Neutrophil (primary cell): ENCODE measurements at regions not wholly inside any gene's neighbourhood (a gene's known extent, or its start where the extent isn't known, plus 50 kb on each side); places are given as distances from the start of the nearest gene placed in this dataset.

Source experiments
- H3K27ac ChIP-seq: fragments of 200-600 bp; sonication (generic); 2 replicates; pipeline ENCODE4 v1.5.1; 2016; ENCODE audit warnings: mild to moderate bottlenecking, moderate library complexity
- H3K27me3 ChIP-seq: fragments of 200-600 bp; sonication (generic); 2 replicates; pipeline ENCODE4 v1.6.0; 2016; ENCODE audit warnings: mild to moderate bottlenecking
- H3K36me3 ChIP-seq: fragments of 200-600 bp; sonication (generic); 2 replicates; pipeline ENCODE4 v1.5.1; 2017
- H3K4me1 ChIP-seq, 2 experiments: fragments of 200-600 bp in 1 of 2; sonication (generic) in 1 of 2; 1 replicate in 1 of 2; 2 replicates in 1 of 2; pipeline versions ENCODE4 v1.5.1 to v1.6.1; 2013 to 2016; ENCODE audit warnings: low read depth in 1 of 2, low read length in 1 of 2, mild to moderate bottlenecking in 1 of 2, moderate library complexity in 1 of 2; ENCODE audit not compliant: control insufficient read depth in 1 of 2, insufficient read depth in 1 of 2
- H3K4me3 ChIP-seq, 2 experiments: fragments of 200-600 bp in 1 of 2; sonication (generic) in 1 of 2; 1 replicate in 1 of 2; 2 replicates in 1 of 2; pipeline ENCODE4 v1.5.1; 2013 to 2016; ENCODE audit warnings: low read depth in 1 of 2, low read length in 1 of 2, mild to moderate bottlenecking in 1 of 2, moderate library complexity in 1 of 2
- H3K9me3 ChIP-seq: fragments of 200-600 bp; sonication (generic); 2 replicates; pipeline ENCODE4 v1.5.1; 2016
- TF ChIP-seq, protein P1 (sequence below): fragments of 200-600 bp; sonication (generic); IDR thresholded peaks from 2 replicates; pipeline ENCODE4 v1.5.1; 2016; ENCODE audit warnings: antibody characterized with exemption

GRCh38 chr15:94887391-94887790 is 656.0 kb downstream of the MCTP2 start:
- Histone ChIP-seq H3K27me3 (no peaks in the 10 kb centered on the region), H3K36me3 (no peaks in the 10 kb centered on the region), H3K4me3 (no peak overlapping the region), H3K27ac (no peak overlapping the region), H3K9me3 (no peaks in the 10 kb centered on the region), H3K4me1 (no peaks in the 10 kb centered on the region)
- TF ChIP-seq, protein P1, sequence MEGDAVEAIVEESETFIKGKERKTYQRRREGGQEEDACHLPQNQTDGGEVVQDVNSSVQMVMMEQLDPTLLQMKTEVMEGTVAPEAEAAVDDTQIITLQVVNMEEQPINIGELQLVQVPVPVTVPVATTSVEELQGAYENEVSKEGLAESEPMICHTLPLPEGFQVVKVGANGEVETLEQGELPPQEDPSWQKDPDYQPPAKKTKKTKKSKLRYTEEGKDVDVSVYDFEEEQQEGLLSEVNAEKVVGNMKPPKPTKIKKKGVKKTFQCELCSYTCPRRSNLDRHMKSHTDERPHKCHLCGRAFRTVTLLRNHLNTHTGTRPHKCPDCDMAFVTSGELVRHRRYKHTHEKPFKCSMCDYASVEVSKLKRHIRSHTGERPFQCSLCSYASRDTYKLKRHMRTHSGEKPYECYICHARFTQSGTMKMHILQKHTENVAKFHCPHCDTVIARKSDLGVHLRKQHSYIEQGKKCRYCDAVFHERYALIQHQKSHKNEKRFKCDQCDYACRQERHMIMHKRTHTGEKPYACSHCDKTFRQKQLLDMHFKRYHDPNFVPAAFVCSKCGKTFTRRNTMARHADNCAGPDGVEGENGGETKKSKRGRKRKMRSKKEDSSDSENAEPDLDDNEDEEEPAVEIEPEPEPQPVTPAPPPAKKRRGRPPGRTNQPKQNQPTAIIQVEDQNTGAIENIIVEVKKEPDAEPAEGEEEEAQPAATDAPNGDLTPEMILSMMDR, result no peak

GRCh38 chr15:94889153-94889552 is 657.8 kb downstream of the MCTP2 start:
- Histone ChIP-seq H3K36me3 (no peaks in the 10 kb centered on the region), H3K4me1 (no peaks in the 10 kb centered on the region), H3K9me3 (no peaks in the 10 kb centered on the region), H3K4me3 (no peak overlapping the region), H3K27ac (no peak overlapping the region), H3K27me3 (no peaks in the 10 kb centered on the region)
- TF ChIP-seq, protein P1, result no peak

GRCh38 chr15:94893091-94893490 is 661.7 kb downstream of the MCTP2 start:
- H3K4me3 ChIP-seq, result no peak overlapping the region
- no peaks in the 10 kb centered on the region for H3K4me1 ChIP-seq
- TF ChIP-seq, protein P1, result no peak
- H3K36me3 ChIP-seq, result no peaks in the 10 kb centered on the region
- H3K9me3 ChIP-seq, result no peaks in the 10 kb centered on the region
- no peak overlapping the region for H3K27ac ChIP-seq
- H3K27me3 ChIP-seq, result no peaks in the 10 kb centered on the region

DNA sequence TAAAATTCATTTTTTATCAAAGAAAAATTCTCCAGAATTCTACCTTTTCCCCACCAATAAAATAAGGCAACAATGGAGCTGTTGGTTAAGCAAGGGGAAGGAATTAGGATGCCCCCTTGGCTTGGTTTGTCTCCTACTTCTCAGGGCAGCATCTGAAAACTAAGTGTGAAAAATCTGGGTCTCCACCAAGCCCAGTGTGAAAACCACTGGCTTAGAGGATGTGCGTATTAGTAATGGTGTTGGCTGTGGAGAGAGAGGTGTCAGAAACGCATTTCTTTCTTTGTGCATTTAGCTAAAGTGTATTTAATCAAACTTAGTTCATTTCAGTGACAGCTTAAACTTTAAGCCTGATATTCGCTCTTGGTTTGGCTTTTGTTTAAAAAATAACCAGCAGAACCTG is 662.7 kb downstream of the MCTP2 start:
- H3K9me3 ChIP-seq, result no peaks in the 10 kb centered on the region
- TF ChIP-seq, protein P1, result no peak
- no peak overlapping the region for H3K27ac ChIP-seq
- no peaks in the 10 kb centered on the region for H3K36me3 ChIP-seq
- no peaks in the 10 kb centered on the region for H3K27me3 ChIP-seq
- H3K4me1 ChIP-seq, result no peaks in the 10 kb centered on the region
- H3K4me3 ChIP-seq, result no peak overlapping the region

- Histone ChIP-seq H3K4me1 (no peaks in the 10 kb centered on the region), H3K27ac (no peak overlapping the region), H3K36me3 (no peaks in the 10 kb centered on the region), H3K4me3 (no peak overlapping the region), H3K27me3 (no peaks in the 10 kb centered on the region), H3K9me3 (no peaks in the 10 kb centered on the region)
- TF ChIP-seq, protein P1, result no peak
Observed at GRCh38 chr15:94909510-94909909, 678.1 kb downstream of the MCTP2 start.

- Histone ChIP-seq H3K36me3 (no peaks in the 10 kb centered on the region), H3K4me3 (no peak overlapping the region), H3K4me1 (no peaks in the 10 kb centered on the region), H3K27ac (no peak overlapping the region), H3K9me3 (no peaks in the 10 kb centered on the region), H3K27me3 (no peaks in the 10 kb centered on the region)
- TF ChIP-seq, protein P1, result no peak
Observed at GRCh38 chr15:94910166-94910565, 678.8 kb downstream of the MCTP2 start.
